CD4-positive, alpha-beta T cell treated with Interleukin-12 subunit alpha and Interleukin-12 subunit beta, for 1 hour (primary cell): ENCODE measurements at regions not wholly inside any gene's neighbourhood (a gene's known extent, or its start where the extent isn't known, plus 50 kb on each side); places are given as distances from the start of the nearest gene placed in this dataset.
"Not testable (repeated sequence)": the region's sequence is repeated elsewhere in the genome, so short reads cannot be mapped to it uniquely, and the experiment has no call there.

Source experiments
- DNase-seq: peaks from one replicate; pipeline ENCODE4 v3.0.0-alpha.2; 2020

DNA sequence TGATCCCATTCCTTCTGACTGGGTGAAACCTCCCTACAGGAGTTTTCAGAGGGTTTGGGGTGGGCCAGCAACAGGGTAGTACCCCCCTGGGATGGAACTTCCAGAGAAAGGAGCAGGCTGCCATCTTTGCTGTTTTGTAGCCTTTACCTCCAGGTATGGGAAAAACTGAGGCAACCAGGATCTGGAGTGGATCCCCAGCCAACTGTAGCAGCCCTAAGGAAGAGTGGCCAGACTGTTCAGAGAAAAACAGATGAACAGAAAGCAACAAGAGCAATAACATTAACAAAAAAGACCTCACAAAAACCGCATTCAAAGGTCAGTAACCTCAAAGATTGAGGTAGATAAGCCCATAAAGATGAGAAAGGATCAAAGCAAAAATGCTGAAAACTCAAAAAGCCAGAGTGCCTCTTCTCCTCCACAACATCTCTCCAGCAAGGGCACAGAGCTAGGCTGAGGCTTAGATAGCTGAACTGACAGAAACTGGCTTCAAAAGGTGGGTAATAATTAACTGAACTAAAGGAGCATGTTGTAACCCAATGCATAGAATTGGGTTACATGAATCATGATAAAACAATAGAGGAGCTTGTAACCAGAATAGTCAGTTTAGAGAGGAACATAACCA lies 1288.6 kb upstream of the CNTN5 start:
- DNase-seq: no peak

DNA sequence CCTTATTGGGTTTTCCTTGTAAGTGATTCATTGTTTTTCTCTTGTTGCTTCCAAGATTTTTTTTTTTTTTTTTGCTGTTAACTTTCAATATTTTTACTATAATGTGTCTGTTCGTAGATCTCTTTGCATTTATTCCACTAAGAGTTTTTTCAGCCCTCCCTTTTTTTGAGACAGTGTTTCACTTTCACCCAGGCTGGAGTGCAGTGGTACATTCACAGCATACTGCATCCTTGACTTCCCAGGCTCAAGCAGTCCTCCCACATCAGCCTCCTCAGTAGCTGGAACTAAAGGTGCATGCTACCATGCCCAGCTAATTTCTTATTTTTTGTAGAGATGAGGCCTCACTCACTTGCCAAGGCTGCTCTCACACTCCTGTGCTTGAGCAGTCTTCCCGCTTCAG lies 1282.0 kb upstream of the CNTN5 start:
- no peak for DNase-seq

DNA sequence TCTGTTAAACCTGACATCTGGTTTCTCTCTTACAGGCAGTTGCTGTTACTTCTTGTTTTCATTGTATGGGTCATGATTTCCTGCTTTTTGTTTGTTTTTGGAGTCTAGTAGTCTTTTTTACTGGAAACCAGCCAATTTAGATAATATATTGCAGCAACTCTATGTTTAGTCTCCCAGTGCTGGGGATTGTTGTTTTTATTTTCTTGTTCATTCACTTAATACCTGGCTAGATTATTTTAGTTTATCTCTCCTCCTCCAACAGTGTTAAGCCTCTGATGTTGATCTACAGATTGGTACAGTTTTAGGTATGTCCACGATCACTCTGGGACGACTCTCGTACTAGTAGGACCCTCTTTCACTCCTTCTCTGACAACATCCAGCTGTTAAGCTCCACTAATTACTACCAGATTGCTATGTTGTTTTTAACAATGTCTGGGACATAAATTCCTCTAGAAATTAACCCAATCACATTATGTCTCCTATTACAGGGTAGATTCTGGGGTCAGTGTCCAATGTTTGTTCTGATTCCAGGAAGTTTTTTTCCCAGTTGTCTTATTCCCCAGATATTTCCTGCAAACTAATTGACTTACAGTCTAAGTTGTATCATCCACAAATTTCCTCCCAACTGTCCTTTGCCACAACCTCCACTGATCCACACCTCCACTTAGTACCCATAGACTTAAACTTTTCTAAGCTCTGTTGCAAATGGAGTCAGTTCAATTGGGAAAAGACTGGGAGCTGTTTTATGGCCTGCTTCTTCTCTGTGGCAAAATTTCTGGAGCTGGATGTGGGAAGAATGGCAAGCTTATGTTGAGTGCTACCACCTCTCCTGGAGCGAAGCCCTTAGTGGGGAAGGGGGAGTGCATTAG lies 1280.6 kb upstream of the CNTN5 start:
- DNase-seq: no peak

GRCh38 chr11:97740801-97741151 lies 1280.0 kb upstream of the CNTN5 start:
- DNase-seq: no peak

DNA sequence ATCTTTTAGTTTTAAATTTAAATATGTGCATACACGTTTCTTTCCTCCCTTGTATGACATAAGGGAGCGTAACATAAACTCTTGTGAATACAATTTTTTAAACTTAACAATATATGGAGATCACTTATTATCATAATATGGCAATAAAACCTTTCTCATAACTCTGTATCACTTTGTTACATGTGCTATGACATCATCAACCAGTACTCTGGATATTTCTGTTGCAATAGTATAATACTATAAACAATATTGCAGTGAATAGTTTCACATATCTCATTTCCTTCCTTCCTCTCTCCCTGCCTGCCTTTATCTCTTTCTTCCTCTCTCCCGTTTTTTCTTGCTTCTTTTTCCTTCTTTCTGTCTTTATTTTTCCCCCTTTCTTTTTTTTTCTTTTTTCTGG lies 1278.0 kb upstream of the CNTN5 start:
- no peak for DNase-seq

DNA sequence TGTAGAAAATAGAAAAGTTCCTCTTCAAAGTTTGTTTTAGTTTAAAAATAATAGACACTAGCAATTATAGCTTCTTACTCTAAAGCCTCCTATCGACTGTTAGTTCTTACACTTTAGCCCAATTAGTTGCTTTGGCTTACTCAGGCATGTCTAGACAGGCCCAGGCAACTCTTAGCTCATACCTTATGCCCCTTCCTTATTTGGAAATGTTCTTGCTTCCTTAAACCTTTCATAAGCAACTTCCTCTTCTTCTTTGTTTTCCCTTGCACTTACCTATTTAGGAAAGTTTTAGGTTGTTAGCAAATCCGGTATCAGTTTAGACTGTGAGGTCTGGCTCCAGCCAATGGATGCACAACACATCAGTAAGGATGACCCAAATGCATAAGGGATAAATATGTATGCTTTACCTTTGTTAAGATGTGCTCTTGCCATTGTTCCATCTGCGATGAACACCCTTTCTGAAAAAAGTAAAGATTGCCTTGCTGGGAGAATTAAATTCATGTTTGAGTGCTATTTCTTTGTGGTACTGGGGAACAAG lies 1277.5 kb upstream of the CNTN5 start:
- DNase-seq: no peak

GRCh38 chr11:97745515-97746050 lies 1275.2 kb upstream of the CNTN5 start:
- no peak for DNase-seq

DNA sequence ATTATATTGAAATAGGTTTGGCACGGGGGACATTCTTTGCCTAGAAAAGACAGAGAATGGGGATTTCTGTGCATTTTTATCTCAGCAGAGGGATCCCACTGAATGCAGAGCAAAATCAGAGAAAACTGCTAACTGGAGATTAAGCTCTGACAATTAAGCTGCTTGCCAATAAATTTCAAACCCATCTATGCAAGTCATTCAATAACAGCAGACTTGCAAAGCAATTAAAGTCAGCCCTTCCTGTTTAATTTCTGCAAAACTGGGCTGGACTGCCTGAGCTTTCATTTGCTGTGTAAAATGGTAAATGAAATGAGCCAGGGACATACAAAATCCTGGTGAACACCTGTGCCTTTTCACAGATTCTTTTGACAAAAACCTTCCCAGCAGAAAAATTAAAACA lies 1273.9 kb upstream of the CNTN5 start:
- DNase-seq: no peak

- DNase-seq: no peak
These were observed 1269.3 kb upstream of the CNTN5 start for GRCh38 chr11:97751405-97751804.

- no peak for DNase-seq
These were observed 1268.8 kb upstream of the CNTN5 start for GRCh38 chr11:97751952-97752351.

GRCh38 chr11:97754976-97755375 lies 1265.8 kb upstream of the CNTN5 start:
- no peak for DNase-seq

GRCh38 chr11:97756571-97757335 lies 1264.0 kb upstream of the CNTN5 start:
- DNase-seq: no peak

- no peak for DNase-seq
These were observed 1259.6 kb upstream of the CNTN5 start for GRCh38 chr11:97761175-97761574.

DNA sequence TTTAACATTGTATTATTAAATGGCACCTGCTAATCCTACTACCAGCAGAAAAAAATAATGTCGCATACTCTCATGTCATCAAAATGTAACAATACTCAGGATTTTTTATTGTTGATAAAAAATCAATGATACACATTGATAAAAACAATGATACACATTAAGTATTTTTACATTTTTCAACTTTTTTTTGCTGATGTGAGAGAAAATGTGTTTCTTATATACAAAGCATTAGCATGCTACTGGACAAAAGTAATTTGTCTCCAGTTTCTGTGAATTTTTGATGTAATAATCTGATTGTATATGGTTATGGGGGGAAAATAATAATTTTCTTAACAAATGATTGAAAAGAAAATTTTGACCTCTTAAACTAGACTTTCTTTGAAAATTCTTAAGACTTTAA lies 1256.6 kb upstream of the CNTN5 start:
- DNase-seq: no peak

DNA sequence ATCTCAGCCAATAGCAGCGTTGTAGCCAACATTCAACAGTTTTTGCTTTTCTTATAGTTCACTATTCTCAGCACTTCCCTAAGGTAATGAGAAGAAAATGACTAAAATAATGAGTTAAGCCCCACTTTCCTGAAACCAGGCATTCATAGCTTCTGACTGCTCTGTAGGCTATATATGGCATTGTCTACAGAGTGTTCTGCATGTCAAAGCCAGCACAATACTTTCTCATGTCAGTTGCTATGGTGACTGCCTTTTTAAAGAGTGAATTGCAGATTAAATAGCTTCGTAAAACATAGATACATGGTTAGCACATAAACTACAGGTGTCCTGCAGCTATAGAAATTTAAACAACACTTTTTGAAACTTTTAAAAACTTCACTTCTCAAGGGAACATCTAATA lies 1256.1 kb upstream of the CNTN5 start:
- DNase-seq: no peak

GRCh38 chr11:97770570-97770969 lies 1250.2 kb upstream of the CNTN5 start:
- no peak for DNase-seq

DNA sequence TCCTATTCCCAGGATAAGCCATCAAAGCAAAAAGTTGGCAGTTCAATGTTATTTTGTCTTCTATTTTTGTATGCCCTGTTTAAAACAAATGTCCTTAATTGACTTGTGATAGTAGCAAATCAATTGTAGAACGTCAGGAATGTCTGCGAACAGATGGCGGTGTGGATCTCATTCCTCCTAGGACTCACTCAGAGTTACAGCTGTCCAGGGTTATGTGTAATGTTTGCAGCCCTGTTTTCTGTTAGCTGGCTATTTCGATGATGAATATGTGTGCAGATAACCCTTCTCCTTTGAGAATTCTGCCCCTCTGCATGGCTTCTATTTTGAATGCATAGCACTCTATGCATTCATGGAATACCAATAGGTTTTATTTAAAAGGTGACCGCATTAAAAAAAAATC lies 1248.0 kb upstream of the CNTN5 start:
- no peak for DNase-seq

DNA sequence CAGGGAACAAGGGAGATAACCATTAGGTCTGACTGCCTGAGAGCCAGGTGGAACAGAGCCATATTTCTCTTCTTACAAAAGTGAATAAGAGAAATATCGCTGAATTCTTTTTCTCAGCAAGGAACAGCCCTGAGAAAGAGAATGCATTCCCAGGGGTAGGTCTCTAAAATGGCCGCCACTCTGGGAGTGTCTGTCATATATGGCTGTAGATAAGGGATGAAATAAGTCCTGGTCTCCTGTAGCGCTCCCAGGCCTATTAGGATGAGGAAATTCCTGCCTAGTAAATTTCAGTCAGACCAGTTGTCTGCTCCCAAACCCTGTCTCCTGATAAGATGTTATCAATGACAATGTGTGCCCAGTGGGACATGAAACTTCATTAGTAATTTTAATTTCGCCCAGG lies 1236.4 kb upstream of the CNTN5 start:
- DNase-seq: not testable (repeated sequence)

DNA sequence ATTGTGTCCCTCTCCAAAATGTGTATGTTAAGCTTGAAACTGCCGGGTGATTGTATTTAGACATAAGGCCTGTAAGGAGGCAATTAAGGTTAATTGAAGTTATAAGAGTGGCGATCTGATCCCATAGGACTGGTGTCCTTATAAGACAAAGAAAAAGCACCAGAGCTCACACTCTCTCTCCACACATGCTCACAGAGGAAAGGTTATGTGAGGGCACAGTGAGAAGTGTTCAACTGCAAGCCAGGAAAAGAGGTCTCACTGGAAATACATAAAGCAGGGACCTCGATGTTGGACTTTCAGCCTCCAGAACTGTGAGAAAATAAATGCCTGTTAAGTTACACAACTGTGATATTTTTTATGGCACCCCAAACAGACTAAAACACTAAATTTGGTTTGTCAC lies 1233.8 kb upstream of the CNTN5 start:
- no peak for DNase-seq

DNA sequence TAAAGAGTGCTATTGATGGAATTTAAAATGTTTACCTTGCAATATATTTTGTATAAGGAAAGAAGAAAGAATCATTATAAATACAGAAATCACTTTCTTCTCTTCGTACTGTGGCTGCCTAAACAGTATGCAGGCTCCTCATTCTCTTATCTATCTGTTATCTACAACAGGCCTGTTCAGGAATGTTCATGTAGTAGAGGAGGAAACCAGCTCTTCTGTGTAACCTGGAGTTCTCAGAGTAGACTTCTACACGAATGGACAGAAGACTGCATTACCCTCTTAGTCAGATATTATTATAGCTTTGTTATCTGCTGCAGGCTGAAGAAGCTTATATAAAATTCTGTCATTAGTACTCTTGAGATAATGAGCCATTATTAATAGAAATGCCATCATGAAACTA lies 1225.9 kb upstream of the CNTN5 start:
- no peak for DNase-seq

DNA sequence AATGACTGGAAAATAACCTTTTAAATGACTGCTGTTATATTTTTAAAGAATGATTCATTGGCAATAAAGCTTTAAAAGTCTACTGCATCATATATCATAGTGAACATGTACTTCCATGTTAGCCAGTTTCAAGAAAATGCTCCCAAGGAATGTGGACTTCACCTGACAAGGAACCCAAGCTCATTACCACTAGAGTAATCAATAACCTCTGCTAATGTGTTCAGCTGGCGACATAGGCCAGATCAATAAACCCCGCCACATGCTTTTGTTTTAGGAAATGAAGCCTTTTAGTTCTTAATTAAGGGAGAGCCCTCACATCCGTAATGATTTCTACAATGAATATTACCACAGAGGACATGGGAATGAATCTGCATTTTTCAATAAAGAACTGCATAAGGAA lies 1219.9 kb upstream of the CNTN5 start:
- no peak for DNase-seq

GRCh38 chr11:97814325-97814959 lies 1206.3 kb upstream of the CNTN5 start:
- DNase-seq: no peak

- no peak for DNase-seq
These were observed 1205.1 kb upstream of the CNTN5 start for GRCh38 chr11:97815667-97816066.
